ENCODE measurements at regions not wholly inside any gene's neighbourhood (a gene's known extent, or its start where the extent isn't known, plus 50 kb on each side); places are given as distances from the start of the nearest gene placed in this dataset.

GRCh38 chr2:111219285-111219684 is 98.6 kb downstream of the BCL2L11 start:
- DNase-seq = no peak

GRCh38 chr2:111219734-111220505 is 99.2 kb downstream of the BCL2L11 start:
- DNase-seq = no peak

- DNase-seq = no peak
Observed at GRCh38 chr2:111220962-111221361, 100.2 kb downstream of the BCL2L11 start.

DNA sequence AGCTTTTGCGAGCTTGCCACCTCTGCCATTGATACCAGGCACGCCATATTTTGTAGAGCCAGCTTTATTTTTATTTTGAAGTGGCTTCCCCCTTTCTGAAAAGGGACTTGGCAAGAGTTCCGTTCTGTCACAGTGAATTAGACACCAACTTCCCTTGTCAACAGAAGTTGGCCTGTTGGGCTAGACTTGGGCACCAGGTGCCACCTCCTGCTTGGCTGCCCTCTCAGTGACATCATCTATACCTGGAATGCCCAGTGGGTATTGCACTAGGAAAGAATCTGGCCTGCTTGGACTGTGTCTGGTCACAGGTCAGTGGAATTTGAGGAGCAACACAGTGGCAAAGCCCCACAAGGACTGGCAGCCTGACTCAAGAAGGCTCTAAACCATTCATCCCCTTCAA is 101.0 kb downstream of the BCL2L11 start:
- DNase-seq = no peak

DNA sequence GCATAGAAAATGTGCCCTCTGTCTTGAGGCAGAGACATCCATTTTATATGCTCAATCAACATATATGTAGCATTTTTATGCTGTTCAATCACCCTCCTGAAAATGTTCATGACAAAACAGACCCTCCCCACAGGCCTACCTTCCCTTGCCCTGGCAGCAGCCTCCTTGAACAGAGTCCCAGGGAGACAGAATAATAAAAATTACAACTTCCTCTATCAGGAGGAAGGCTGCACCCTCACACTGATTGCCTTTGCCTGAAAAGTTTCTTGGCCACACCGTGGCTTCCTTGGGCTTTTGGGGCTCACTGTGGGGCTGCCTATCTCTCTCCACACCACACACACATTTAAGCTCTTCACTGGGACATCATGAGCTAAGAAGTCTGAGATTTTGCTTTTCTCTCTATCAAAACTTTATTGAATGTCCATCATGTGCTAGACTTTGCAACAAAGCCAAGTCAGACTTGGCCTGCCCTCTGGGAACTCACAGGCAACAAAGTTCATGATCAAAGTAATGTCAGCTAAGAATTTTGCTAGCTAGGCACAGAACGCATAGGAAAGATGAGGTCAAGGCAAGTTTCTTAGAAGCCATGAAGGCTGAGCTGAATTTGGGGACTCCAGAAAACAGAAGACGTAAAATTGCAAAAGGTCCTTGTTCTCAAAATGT is 101.6 kb downstream of the BCL2L11 start:
- DNase-seq = no peak

DNA sequence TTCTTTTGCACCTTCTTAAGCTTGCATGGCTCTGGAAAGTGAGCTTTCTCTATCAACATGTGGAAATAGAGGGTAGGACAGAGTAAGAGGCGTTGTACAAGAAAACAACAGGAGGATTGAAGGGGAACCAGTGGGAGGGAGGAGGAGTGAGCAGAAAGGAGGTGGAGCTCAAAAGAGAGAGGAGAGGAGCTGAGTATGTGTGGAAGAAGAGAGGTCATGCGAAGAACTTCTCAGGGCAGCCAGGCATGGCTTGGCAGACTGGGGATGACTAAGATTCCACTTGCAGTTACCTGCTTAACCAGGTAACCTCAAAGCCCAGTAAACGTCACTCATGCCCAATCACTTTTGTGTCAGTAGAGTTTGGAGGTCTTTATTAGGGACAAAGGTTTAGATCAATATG is 105.1 kb downstream of the BCL2L11 start:
- no peak for DNase-seq

- no peak for DNase-seq
Observed at GRCh38 chr2:111226876-111227700, 106.4 kb downstream of the BCL2L11 start.

DNA sequence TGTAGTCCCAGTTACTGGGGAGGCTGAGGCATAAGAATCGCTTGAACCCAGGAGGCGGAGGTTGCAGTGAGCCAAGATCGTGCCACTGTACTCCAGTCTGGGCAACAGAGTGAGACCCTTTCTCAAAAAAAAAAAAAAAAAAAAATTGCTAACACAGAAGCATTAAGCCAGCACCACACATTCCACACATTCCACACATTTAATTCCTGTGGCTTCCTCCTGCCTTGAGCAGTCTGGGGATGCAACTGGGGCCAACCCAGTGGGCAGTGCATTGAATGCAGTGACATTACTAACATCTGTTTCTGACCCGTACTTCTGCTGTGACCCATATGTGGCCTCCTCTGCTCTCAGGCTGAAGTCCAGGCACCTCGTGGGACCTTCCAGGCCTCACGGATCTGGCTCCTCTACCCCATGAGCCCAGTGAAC is 107.0 kb downstream of the BCL2L11 start:
- DNase-seq = no peak

DNA sequence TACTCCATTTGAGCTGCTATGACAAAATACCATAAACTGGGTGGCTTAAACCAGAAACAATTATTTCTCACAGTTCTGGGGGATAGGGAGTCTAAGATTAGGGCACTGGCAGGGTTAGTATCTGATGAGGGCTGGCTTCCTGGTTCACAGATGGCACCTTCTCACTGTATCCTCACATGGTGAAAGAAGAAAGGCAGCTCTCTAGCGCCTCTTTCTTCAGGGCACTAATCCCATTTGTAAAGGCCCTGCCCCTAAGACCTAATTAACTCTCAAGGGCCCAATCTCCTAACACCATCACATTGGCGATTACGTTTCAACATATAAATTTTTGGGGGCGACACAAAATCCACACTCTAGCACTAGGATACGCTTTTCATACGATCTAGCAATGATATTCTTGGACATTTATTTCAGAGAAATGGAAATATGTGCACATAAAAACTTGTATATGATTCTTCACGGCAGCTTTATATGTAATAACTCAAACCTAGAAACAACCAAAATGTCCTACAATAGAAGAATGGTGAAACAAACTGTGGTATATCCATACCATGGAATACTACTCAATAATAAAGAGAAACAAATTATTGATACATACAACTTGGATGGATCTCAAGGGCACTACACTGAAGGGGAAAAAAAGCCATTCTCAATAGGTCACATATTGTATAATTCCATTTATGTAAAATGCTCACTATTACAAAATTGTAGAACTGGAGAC is 111.0 kb downstream of the BCL2L11 start:
- DNase-seq = no peak

DNA sequence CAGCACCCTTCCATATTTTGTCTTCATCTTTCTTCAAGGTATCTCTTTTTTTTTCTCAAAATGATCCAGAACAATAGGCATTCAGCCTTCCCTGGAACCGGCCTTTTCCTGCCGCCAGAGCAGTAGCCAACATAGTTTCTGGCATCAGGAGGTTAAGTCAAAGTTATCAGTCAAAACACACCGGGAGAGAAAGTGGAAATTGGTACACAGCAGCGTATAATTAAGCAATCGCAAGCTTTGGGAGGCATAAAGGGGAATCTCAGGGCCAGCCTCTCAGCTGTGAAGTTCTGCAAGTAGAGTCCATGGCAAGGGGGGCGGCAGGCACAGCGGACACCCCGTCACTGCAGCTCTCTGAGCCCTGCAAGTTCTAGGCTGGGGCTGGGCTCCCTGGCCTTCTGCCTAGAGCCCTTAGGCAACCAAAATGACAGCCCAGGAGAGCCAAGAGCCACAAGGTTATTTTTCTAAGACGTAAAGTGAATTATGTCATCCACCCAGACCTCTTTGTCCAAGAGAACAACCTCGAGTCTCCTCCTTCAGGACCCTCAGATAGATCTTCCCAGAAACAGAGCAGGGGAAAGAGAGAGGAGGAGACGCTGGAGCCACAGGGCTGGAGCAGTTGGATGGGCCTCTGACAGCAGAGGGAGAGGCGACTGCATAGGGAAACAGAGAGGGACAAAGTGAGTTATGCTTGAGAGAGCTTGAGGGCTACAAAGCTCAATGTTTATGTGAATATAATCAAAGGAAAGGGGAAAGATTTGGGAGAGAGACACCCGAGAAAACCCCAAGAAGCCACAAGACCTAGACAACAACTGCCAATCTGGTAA is 114.7 kb downstream of the BCL2L11 start:
- no peak for DNase-seq

- no peak for DNase-seq
Observed at GRCh38 chr2:111236025-111236424, 115.3 kb downstream of the BCL2L11 start.

GRCh38 chr2:111238296-111238695 is 117.6 kb downstream of the BCL2L11 start:
- no peak for DNase-seq

GRCh38 chr2:111239107-111239506 is 118.4 kb downstream of the BCL2L11 start:
- DNase-seq = no peak

DNA sequence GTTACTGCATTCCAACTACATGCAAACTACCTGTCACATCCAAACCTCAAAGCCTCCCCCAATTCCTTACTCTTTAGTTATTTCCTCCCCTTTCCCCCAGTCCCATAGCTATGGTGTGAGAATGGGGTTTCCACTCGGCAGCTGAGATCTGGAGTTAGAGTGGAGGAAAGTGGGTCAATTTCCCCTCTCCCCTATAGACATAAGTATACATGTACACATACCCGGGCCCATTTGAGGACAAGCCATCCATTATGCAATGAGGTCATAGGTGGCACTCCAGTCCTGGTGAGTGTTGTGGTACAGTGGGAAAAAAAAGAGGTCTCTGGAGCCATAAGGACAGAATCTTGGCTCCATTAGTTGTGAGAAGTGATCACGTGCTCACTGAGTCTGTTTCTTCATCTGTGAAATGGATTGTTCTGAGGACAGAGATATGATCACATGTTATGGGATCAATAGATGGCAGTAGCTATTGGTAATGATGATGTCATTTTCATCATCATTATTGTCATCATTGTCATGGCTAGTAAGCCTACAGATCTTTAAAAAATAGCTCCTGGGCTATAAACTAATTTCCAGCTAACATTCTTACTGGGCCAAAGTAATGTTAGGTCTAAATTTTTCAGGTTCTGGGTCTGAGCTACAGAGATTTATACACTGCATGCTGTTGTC is 119.0 kb downstream of the BCL2L11 start:
- DNase-seq = no peak

DNA sequence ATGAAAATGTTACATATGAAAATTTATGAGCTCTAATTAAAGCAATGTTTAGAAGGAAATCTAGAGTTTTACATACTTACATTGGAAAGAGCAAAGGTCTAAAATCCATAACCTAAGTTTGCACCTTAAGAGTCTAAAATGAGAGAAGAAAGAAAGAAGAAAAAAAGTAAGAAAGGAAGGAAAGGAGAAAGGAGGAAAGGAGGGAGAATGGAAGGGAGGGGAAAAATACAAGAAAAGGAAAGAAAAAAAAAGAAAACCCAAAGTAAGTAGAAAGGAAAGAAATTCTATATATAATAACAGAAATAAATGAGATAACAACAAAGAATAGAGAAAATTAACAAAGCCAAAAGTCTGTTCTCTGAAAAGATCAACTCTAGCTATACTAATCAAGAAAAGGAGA is 122.6 kb downstream of the BCL2L11 start:
- no peak for DNase-seq

DNA sequence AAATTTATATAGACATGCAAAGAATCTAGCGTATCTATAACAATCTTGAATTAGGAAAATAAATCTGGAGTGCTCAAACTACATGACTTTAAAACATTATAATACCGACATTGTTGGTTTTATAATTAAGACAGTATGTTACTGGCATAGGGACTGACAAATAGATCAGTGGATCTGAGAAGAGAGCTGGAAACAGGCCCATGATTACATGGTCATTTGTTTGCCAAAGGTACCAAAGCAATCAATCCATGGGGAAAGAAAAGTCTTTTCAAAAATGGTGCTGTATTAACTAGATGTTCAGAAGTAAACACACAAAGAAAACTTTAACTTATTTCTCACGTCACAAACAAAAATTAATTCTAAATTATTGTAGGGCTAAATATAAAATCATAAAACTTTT is 124.2 kb downstream of the BCL2L11 start:
- no peak for DNase-seq

GRCh38 chr2:111246620-111247061 is 125.9 kb downstream of the BCL2L11 start:
- no peak for DNase-seq

GRCh38 chr2:111247491-111247890 is 126.8 kb downstream of the BCL2L11 start:
- no peak for DNase-seq

DNA sequence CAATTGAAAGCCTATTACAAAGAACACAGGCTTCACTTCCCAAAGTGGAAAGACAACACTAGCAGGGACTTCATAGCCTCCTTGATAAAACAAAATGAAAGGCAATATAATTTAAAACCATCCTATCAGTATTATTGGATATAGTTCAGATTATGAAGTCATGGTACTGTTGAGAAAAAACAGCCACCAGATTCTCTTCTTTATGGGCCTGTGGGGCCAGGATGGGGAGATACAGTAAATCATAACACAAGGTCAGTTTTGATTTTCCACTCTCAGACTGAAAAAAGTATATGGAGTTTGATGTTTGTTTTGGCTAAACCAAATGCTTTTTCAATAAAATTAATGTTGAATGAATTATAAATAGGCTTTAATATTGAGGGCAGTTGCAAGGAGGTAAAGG is 129.1 kb downstream of the BCL2L11 start:
- DNase-seq = no peak

DNA sequence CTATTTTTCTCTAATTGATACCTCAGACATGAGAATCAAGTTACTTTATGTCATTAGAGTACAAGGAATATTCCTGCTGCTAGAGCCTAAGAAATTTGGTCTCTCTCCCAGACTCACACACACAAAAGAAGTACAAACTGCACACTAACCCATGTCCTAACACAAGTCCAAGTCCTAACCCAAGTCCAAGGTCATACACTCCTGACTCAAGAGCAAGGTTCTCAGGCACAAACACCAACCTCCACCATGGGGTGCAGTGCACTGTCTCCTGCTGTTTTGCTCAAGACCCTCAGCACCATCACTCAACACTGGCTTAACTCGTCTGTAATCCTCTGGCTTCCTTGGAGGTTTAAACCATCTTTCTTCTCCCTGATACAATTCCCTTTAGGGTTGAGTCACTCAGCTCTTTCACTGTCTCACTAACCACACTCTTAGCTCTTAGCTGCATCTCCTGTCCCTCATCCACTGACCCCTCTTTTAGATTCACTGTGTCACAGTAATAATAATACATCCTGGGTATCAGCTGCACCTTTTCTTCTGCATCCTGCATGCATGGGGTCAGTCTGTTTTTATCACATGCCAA is 129.8 kb downstream of the BCL2L11 start:
- no peak for DNase-seq

DNA sequence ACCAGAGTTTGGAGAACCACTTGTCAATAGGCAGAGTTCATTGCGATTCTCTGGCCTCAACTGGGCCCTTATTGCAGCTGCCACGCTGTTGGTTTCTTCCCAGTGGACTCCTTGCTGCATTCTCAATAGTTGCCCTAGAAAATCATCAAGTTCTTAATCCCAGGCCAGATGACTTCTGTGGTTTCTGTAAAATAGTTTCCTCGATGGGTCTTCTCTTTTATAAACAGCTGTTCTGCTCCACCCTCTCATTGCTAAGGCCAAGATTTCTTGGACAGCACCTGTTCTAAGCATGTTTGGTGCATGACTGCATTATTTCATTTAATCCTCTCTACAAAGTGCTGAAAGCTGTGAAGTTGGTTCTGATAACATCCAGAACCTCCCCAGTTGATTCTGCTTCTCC is 131.0 kb downstream of the BCL2L11 start:
- no peak for DNase-seq

Data from activated naive CD4-positive, alpha-beta T cell (primary cell).